NCI-H82 treated with DMSO at 0.1 percent for 48 hours (cell line): ENCODE measurements at regions not wholly inside any gene's neighbourhood (a gene's known extent, or its start where the extent isn't known, plus 50 kb on each side); places are given as distances from the start of the nearest gene placed in this dataset.
"Not testable (repeated sequence)": the region's sequence is repeated elsewhere in the genome, so short reads cannot be mapped to it uniquely, and the experiment has no call there.

Experiments
- DNase-seq: peaks from one replicate; lab custom pipeline; 2025; ENCODE audit not compliant: unreplicated experiment; lab: John Stamatoyannopoulos, UW

DNA sequence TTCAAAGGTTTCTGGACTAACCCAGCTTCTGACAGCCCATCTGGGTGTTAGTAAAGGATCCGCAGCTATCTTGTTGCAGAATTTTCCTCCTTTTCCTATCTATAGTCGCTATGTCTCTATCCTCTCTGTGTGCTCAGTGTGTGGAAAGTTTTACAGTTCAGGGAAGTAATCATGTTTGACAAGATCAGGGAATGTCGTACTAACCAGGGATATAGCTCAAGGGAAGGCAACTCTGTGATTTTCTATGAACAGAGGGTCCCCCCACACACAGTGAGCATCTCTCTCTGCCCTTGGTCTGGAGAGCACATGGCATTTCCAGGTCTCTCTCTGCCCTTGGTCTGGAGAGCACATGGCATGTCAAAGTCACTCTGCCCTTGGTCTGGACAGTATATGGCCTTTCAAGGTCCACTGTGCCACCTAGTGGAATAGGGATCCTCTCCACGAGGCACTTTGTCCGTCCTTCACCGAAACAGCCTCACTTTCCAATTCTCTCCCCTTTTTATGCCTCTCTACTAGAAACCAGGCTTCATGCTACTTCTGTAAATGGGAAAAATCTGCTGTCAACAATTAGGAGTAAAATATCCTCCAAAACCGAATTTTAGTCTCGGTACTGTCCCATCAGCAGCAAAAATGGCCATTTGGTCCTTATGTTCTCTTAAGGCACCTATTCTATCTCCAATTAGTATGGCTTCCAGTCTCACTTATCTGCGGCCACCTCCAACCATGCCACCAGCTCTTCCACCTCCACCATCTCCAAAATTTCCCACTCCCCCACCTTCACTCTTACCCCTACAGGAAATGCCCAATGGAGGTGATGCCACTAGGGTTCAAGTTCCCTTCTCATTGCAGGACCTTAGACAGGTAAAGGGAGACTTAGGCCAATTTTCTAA, 88.7 kb downstream of the IGLL5 start:
- DNase-seq: no peak

DNA sequence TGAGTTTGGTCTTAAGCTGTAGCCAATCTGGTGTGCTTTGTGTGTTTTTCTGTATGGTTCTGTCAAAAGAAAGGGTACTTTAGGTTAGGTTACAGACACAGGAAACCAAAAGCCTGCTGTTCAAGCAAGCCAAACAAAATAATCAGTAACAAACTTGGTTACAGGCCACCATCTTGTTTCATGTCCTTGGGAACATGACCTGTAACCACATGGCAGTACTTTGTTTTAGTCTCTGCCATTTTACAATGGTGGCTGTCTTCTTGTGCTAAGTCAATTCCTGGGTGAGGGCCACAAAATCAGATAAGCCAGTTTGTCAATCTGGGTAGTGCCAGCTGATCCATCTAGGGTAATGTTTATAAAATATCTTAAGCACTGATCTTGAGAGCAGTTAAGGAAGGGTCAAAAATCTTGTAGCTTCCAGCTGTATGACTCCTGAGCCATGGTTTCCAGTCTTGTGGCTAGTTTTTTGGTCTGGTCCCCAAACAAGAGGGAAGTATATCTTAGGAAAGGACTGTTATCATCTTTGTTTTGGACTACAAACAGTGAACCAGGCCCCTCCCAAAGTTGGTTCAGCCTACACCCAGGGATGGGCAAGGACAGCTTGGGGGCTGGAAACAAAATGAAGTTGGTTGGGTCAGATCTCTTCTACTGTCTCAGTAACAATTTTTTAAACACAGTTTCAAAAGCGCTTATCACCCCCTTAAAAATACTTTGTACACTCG, 90.0 kb downstream of the IGLL5 start:
- no peak for DNase-seq

DNA sequence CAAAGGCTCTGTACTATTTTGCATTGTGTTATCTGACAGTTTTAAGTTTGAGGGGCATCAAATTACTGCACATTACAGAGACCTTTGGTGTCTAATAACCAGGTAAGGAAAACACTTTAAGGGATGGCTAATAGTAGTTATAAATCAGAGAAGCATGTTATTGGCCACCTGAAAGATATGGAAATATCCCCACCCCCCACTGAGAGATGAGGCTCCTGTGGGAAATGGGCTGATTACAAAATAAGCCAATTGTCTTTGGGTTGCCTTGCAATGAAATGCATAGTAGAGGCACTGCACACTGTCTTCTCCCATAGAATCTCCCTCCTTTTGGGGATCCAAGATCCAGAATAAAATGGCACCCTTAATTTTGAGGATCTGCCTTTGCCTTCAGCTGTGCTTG, 91.0 kb downstream of the IGLL5 start:
- DNase-seq: no peak

DNA sequence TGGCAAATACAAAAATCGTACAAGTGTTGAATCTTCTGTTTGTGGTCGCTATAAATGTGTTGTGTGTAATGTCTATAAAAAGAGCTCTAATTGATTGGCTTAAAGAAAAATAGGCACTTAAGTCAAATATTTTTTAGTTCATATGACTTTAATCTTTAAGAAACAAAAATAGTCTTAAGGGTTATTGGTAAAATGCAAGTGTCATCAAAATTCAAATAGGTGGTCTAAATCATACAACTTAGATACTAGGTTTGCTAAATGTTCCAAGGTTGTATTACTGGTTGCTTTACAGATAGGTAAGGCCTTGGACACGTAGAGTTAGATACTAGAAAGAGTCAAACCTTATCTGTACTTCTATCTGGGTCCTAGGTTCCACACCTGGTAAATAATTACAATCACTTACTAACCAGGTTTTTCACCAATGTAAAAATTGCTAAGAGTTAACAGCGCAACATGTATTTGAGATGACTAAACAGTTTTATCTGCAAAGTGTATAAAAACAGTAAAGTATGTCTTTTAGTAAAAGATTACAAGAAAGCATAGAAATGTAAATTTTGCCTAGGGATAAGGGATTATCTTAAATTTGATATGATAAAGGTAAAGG, 91.1 kb upstream of the GNAZ start:
- no peak for DNase-seq

DNA sequence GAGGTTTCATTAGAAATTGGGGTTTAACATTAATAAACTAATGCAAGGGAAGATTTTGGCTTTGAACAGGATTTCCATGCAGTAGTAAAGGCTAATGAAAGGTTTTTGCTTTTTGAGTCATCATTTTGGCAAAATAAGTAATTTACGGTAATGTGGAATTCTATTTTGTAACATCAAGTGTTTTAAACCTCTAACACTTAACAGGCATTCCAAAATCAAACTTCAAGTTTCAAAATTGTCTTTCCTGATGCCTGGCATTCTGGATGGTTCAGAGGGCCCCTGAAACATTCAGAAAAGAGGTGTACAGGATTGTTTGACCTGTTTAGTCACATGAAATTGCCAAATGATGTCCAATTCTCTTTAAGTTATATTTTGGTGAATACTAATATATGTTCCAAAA, 90.4 kb upstream of the GNAZ start:
- DNase-seq: no peak

DNA sequence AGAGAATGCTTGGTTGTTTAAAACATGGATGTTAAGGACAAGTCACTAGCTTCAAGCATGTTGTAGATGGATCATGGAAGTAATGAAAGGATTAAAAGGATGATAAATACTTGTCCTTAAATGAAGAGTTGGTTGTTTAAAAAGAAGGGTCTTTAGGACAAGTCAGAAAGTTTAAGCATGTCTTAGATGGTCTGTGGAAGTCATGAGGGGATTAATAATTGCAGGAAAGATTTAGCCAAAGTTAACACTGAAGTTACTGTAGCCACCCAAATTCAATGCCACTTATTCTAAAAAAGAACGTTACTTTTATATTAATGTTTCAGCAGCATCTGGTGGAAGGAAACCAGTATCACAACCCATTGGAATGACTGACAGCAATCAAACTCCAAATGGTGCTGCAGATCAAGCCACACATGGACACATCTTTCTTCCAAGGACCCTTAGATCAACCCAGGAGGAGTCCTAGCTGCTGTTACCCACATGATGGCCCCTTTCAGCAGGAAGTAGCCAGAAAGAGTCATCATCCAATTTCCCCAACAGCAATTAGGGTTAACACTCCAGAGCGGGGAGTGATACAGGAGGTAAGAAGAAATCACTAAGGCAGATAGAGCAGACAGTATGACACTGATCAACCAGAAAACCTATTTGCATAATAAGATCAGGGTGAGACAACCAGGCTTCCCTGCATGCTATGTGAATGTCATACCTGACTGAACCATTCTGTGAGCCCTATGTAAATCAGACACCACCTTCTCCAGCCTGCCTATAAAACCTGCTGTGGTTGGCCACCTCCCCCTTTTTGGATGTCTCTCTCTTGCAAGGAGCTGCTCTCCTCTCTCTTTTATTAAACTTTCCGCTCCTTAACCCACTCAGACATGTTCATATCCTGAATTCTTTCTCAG, 88.4 kb upstream of the GNAZ start:
- no peak for DNase-seq

DNA sequence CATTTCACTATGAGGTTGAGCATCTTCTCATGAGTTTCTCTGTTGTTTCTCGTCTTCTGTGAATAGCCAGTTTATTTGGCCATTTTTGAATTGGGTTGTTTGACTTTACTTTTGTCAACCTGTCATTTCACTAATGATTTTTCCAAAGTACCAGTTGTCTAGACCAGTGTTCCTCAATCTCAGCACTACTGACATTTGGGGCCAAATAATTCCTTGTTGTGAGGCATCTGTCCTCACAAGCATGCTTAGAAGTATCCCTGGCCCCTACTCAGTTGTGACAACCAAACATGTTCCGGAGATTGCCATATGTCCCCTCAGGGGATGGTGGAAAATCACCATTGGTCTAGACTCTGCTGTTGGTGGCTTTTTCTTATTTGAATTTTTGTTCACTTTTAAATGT, 87.7 kb upstream of the GNAZ start:
- DNase-seq: no peak

DNA sequence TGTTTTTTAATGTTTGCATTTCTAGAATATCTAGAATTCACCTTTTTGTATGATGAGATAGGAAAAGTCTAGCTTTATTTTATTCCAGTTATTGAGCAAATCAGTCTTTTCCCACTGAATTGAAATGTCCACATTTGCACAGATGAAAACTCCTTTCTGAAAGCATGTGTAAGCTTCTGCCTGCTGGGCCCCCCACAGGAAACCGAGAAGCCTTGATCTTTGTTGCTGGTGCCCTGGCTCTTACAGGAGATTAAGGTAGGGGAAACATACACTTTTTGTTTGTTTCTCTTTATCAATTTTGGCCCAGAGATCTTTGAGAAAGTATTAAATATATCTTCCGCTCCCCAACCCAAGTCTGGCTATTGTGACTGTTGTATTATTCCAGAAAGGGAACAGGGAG, 87.2 kb upstream of the GNAZ start:
- no peak for DNase-seq

DNA sequence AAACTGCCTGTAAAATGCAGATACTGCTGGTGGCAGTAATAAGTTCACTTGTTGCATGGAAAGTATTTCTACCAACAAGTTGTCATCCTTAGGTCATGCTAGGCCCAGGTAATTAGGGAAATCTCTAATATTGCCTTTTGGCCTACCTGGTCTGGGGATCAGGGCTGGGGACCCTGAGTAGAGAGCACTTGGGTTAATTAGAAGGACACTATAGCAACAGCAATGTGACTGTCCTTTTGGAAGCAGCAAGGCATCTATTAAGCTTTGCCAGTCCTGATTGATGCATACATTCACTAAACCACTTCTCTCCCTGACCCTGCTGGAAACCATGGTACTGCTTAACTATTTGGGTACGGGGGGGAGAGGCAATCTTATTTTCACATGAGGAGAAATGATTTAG, 86.5 kb upstream of the GNAZ start:
- no peak for DNase-seq

DNA sequence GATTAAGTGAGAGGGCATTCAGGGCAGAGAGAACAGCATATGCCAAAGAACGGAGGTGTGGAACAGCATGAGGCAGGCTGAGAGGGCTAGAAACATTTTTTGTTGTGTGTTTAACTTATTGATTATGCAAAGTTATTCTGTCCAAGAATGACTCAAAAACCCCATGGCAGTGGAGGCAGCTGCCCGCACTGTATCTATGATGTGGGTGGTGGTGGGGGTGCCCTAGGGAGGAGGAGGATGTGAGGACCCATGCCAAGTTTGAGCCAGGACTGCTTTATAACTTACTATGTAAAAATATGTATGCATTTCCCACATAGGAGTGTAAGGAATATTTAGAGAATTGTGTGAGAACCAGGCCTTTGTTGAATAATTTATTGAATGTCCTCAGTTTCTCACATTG, 85.4 kb upstream of the GNAZ start:
- DNase-seq: no peak

DNA sequence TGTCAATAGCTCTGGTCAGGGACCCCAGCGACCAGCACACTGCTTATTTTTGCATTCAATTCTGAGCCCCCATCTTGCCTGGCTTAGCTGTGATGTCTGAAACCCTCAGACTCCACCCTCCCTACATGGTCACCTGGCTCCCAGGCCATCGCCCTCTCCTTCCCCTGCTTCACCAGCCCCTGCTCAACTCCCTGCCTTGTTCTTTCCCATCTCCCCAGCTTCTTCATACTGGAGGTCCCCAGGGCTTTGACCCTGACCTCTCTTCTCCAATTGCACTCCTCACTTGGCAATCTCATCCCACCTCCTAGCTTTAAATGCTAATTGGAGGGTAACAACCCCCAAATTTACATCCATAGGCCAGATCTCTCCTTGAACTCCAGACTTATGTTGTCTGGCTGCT, 84.3 kb upstream of the GNAZ start:
- DNase-seq: no peak

DNA sequence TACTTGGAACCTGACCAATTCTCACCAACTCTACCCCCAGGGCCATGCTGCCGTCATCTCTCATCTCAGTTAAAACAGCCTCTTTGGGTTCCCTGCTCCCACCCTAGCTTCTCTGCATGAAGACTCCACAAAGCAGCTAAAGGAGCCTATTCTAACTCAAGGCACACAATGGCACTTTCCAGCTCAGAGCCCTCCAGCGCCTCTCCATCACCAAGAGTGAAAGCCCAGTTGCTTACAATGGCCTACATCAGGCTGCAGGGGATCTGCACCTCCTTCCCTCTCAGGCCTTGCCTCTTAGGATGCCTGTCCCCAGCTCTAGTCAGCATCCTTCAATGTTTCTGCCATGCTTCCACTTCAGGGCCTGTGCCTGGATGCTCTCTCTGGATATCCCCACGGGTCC, 83.7 kb upstream of the GNAZ start:
- DNase-seq: no peak

DNA sequence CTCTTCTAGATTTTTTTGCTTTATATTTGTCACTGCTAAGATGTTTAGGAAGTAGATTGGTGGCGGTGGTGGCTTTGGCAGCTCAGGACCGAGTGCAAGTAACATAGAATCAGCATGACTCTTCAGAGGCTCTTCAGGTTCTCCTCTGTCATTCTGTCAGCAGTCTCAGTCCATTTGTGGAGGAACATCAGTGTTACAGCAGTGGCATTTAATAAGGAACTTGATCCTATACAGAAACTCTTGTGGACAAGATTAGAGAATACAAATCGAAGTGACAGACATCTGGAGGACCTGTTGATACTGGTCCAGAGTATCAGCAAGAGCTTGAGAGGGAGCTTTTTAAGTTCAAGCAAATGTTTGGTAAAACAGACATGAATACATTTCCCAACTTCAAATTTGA, 82.2 kb upstream of the GNAZ start:
- no peak for DNase-seq

DNA sequence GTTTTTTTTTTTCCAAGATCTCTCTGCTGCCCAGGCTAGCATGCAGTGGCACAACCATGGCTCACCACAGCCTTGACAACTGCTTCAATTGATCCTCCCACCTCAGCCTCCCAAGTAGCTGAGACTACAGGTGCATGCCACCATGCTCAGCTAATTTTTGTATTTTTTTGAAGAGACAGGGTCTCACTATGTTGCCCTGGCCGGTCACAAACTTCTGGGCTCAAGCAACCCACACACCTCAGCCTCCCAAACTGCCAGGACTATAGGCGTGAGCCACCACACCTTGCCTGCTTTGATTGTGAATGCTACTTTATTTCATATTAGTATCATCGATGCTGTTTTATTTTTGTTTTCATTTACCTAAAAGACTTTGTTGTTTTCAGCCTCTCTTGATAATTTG, 81.5 kb upstream of the GNAZ start:
- DNase-seq: no peak

DNA sequence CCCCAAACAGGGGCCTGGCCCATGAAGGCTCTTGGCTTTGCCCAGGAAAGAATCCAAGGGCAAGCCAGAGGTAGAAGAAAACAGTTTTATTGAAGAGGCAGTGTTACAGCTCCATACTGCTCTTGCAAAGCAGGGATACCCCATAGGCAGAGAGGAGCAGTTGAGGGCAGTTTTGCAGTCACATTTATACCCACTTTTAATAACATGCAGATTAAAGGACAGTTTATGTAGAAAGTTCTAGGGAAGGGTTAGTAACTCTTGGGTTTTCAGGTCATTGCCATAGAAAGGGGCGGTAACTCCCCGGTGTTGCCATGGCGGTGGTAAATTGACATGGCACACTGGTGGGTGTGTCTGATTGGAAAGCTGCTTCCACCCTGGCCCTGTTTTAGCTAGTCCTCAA, 80.5 kb upstream of the GNAZ start:
- DNase-seq: no peak

DNA sequence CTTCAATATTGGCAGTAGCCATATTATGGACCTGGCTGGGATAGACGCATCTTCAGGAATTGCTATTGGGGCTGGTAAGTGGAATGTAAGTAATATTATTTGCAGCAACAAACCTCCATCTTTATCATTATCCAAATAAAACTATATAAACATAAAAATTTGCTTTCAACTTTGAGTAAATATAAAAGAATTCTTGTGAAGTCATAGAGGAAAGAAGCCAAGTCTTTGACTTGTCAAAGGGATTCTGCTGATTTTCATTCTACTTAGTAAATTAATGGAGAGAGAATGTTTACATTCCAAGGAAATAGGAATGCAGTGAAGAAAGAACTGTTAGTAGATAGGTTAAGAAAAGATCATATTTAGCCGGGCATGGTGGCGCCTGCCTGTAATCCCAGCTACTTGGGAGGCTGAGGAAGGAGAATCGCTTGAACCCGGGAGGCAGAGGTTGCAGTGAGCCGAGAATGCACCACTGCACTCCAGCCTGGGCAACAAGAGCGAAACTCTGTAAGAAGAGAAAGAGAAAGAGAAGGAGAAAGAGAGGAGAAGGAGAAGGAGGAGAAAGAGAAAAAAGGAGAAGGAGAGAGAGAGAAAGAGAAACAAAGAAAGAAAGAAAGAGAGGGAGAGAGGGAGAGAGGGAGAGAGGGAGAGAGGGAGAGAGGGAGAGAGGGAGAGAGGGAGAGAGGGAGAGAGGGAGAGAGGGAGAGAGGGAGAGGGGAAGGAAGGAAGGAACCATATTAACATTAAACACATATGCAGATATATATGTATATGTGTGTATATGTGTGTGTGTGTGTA, 79.4 kb upstream of the GNAZ start:
- DNase-seq: not testable (repeated sequence)

DNA sequence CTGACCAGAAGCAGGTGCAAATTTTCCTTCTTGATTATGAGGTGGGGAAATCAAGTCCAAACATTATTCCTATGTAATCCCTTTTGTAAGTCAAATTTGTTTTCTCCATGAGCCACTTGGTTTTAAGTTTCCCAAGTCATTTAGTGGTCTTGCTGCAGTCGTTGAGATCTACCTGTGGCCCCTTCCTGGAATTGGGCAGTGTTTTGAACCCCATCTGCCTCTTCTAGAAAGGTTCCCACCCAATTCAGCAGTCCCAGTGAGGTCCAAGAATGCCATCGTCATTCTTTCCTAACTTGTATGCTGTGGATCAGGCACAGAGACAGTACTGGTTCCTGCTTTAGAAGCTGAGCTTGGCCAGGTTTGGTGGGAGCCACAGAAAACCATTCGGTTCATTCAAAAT, 77.8 kb upstream of the GNAZ start:
- no peak for DNase-seq

DNA sequence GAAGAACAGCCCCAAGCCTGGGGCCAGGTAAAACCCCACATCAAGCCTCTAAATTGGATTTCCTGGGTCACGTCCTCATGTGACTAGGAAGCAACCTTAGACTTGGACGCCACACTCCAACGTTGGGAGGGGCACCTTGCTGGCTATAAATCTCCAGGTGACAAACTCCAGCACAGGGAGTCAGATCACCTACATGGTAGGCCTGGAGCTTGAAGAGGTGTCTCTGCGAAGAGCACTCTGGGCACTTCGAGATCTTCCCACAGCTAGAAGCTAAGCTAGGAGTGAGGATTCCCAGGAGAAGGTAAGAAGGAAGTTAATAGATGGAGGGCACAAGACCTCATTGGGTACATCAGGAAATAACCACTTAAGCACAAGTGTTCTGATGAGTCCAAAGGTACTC, 77.1 kb upstream of the GNAZ start:
- DNase-seq: no peak

DNA sequence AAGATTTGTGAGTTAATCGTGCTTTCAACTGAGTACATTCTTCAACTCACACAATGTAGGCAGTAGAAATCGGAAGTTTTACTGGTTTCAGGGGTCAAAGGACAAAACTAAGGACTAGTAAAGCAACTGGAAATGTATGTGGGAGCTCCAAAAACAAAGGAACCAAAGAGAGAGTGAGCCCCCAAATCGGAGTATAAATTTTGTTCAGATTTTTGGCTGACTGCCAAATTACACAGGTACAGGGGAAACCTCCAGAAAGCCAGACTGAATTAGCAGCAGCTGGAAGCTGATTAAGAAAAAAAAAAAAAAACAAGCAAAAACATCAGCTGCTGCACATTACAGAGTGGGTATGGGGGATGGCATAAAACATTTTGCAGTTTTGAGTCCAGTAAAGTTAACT, 75.2 kb upstream of the GNAZ start:
- DNase-seq: no peak

DNA sequence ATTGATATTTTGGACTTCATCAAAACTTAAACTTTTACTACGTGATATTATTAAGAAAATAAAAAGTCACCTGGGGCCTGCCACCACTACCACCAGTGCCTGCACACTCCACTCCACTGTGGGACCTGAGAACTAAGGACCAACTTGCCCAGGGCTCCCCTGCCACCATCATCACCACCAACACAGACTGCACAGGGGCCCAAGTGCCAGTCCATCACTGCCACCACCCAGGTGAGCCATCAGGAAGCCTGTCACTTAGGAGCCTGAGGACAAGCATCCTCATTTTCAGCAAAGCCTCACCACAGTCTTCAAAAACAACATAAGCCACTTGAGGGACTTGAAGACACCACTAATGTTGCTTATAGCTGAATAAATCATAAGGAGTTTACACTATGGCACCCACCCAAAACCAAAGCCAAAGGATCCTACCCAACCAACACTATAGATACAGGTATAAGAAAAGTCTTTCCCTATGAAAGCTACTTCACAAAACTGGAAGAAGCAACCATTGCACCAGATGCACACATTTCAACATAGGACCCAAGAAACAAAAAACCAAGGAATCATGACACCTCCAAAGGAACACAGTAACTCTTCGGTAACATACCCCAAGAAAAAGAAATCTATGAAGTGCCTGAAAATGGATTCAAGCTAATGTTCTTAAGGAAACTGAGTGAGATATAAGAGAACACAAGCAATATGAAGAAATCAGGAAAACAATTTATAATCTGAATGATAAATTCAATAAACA, 73.6 kb upstream of the GNAZ start:
- no peak for DNase-seq
